AG10803 (cell line): ENCODE measurements at regions not wholly inside any gene's neighbourhood (a gene's known extent, or its start where the extent isn't known, plus 50 kb on each side); places are given as distances from the start of the nearest gene placed in this dataset.

Experiments
- DNase-seq: peaks from one replicate; pipeline ENCODE4 v3.0.0; 2010; ENCODE audit warnings: low read depth
- H3K4me3 ChIP-seq: 2 replicates; pipeline ENCODE4 v1.5.1; 2011; ENCODE audit warnings: mild to moderate bottlenecking, low read length, control low read depth
- TF ChIP-seq, protein P1 (sequence below): conservative IDR thresholded peaks from 2 replicates; pipeline ENCODE4 v1.5.1; 2011; ENCODE audit warnings: mild to moderate bottlenecking, low read length, control low read depth, inconsistent platforms

DNA sequence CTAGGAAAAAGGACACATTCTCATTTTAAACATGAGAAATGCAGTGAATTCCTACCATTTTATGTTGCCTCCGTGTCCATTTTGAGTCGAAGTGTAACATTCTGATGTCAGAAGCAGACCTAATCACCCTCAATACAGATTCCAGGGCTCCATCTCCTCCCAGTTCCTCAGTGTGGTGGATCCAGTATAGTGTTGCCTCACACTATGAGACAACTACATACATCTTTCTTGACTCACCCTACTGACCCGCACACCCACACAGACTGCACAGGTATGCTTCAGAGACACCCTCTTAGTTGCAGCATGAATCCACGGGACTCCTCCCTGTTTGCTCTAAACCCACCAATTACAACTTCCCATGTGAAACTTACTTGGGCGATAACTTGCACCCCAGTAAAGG lies 564.9 kb downstream of the SEMA5A start:
- TF ChIP-seq, protein P1, sequence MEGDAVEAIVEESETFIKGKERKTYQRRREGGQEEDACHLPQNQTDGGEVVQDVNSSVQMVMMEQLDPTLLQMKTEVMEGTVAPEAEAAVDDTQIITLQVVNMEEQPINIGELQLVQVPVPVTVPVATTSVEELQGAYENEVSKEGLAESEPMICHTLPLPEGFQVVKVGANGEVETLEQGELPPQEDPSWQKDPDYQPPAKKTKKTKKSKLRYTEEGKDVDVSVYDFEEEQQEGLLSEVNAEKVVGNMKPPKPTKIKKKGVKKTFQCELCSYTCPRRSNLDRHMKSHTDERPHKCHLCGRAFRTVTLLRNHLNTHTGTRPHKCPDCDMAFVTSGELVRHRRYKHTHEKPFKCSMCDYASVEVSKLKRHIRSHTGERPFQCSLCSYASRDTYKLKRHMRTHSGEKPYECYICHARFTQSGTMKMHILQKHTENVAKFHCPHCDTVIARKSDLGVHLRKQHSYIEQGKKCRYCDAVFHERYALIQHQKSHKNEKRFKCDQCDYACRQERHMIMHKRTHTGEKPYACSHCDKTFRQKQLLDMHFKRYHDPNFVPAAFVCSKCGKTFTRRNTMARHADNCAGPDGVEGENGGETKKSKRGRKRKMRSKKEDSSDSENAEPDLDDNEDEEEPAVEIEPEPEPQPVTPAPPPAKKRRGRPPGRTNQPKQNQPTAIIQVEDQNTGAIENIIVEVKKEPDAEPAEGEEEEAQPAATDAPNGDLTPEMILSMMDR: no peak
- DNase-seq: no peak
- no peak overlapping the region for H3K4me3 ChIP-seq

DNA sequence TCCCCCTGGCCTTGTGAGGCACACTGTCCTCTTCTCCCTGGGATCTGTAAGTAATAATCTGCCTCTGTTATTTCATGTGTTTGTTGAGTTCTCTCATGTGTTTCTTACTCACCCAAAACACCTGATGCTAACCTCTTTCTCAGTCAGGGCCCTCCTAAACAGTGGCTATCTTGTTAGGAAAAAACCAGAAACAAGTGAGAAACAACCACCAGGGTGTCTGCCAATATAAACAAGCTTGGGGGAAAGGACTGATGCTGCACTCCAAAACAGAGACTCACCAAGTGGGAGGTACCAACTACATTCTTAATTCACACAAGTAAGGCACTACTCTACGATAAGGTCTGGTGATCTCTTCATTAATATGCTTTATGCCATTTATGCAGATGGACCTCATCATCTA lies 564.4 kb downstream of the SEMA5A start:
- no peak overlapping the region for H3K4me3 ChIP-seq
- DNase-seq: peak; percentile 15
- TF ChIP-seq, protein P1: no peak

DNA sequence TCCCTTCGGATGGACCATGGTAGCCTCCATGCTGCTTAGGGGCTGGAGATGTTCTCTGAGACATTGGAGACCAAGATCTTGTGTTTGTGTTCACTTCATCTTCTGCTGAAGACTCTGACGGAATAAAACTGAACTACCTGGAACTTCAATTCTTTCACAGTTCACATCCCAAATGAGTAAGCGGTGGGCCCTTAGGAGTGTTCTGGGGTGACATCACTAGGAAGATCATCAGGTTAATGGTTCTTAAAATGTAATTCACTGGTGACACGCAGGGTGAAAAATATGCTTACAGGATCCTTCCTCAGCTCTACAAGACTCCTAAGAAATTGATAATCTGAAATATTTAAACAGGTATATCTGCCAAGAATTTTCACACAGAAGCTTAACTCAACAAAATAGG lies 561.5 kb downstream of the SEMA5A start:
- DNase-seq: no peak
- TF ChIP-seq, protein P1: no peak
- H3K4me3 ChIP-seq: no peak overlapping the region
